ENCODE measurements at regions not wholly inside any gene's neighbourhood (a gene's known extent, or its start where the extent isn't known, plus 50 kb on each side); places are given as distances from the start of the nearest gene placed in this dataset.
"Not testable (repeated sequence)": the region's sequence is repeated elsewhere in the genome, so short reads cannot be mapped to it uniquely, and the experiment has no call there.

GRCh38 chr2:167733747-167734146 lies 513.6 kb downstream of the STK39 start:
- Histone ChIP-seq H3K36me3 (ENCODE audit: control insufficient read depth in 3 of 3, insufficient read depth in 3 of 3, low read length in 3 of 3) (no peaks in the 10 kb centered on the region), H3K27ac (ENCODE audit: low read depth, low read length) (peak overlapping the region; percentile 67)

DNA sequence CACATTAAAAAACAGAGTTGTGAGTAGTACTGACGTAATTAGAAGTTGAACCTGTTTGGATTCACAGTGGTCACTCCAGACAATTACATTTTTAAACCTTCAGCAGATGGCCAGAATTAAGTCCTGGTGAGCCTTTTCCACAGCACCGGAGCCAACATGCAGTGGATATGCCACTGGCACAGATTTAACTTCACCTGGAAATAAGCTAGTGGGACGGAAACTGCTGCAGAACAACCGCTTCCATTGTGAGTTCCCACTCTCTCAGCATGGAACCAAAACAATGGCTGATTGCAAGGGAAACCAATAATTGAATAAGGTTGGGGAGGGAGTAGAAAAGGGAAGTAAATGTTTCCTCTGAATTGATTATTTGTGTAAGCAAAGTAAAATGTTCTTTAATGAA lies 515.1 kb downstream of the STK39 start:
- Histone ChIP-seq H3K4me3 (ENCODE audit: low read length in 3 of 3) (no peak overlapping the region), H3K4me1 (ENCODE audit: control insufficient read depth in 3 of 3, insufficient read depth in 3 of 3, low read length in 3 of 3) (peaks cover 0 to 16% (median 15%) of the 10 kb centered on the region in 3 donors), H3K9ac (ENCODE audit: low read depth in 1 of 3, low read length in 3 of 3) (no peak overlapping the region), H3K36me3 (ENCODE audit: control insufficient read depth in 3 of 3, insufficient read depth in 3 of 3, low read length in 3 of 3) (no peaks in the 10 kb centered on the region), H3K27me3 (ENCODE audit: control insufficient read depth in 3 of 3, insufficient read depth in 3 of 3, low read length in 3 of 3) (no peaks in the 10 kb centered on the region), H3K9me3 (ENCODE audit: control insufficient read depth in 3 of 3, low read length in 3 of 3) (no peaks in the 10 kb centered on the region), H3K27ac (ENCODE audit: low read depth, low read length) (no peak overlapping the region)

More at GRCh38 chr2:167733747-167734146, 513.6 kb downstream of the STK39 start:
- Histone ChIP-seq H3K9ac (ENCODE audit: low read depth in 1 of 3, low read length in 3 of 3) (no peak overlapping the region), H3K27me3 (ENCODE audit: control insufficient read depth in 3 of 3, insufficient read depth in 3 of 3, low read length in 3 of 3) (no peaks in the 10 kb centered on the region), H3K4me3 (ENCODE audit: low read length in 3 of 3) (no peak overlapping the region), H3K4me1 (ENCODE audit: control insufficient read depth in 3 of 3, insufficient read depth in 3 of 3, low read length in 3 of 3) (peaks cover 0 to 16% (median 15%) of the 10 kb centered on the region in 3 donors), H3K9me3 (ENCODE audit: control insufficient read depth in 3 of 3, low read length in 3 of 3) (no peaks in the 10 kb centered on the region)

DNA sequence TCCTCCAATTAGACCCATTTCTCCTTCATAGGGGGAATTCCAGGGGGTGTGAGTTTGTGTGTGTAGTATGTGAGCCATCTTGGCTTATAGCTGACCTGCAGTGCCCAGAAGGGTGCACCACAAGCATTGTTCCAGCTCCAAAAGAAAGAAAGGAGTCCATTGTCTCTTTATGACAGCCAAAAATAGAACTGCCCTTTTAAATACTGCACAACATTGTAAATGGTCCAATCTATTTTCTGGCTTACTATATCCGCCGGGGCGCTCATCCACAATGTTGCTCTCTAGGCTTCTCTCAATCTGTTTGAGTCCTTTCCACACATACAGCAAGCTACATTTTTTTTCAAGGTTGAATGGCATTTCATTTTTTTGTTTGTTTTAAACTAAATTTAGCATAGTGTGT lies 517.5 kb downstream of the STK39 start:
- Histone ChIP-seq H3K36me3 (ENCODE audit: control insufficient read depth in 3 of 3, insufficient read depth in 3 of 3, low read length in 3 of 3) (no peaks in the 10 kb centered on the region), H3K27ac (ENCODE audit: low read depth, low read length) (no peak overlapping the region)

GRCh38 chr2:167726788-167727187 lies 520.6 kb downstream of the STK39 start:
- Histone ChIP-seq H3K27ac (ENCODE audit: low read depth, low read length) (no peak overlapping the region), H3K4me1 (ENCODE audit: control insufficient read depth in 3 of 3, insufficient read depth in 3 of 3, low read length in 3 of 3) (peaks cover 0 to 8% (median 4%) of the 10 kb centered on the region in 3 donors), H3K4me3 (ENCODE audit: low read length in 3 of 3) (no peak overlapping the region), H3K9me3 (ENCODE audit: control insufficient read depth in 3 of 3, low read length in 3 of 3) (no peaks in the 10 kb centered on the region), H3K9ac (ENCODE audit: low read depth in 1 of 3, low read length in 3 of 3) (no peak overlapping the region), H3K36me3 (ENCODE audit: control insufficient read depth in 3 of 3, insufficient read depth in 3 of 3, low read length in 3 of 3) (no peaks in the 10 kb centered on the region), H3K27me3 (ENCODE audit: control insufficient read depth in 3 of 3, insufficient read depth in 3 of 3, low read length in 3 of 3) (no peaks in the 10 kb centered on the region)

More for the DNA sequence above, 517.5 kb downstream of the STK39 start:
- Histone ChIP-seq H3K4me1 (ENCODE audit: control insufficient read depth in 3 of 3, insufficient read depth in 3 of 3, low read length in 3 of 3) (peaks cover 0 to 16% (median 15%) of the 10 kb centered on the region in 3 donors), H3K4me3 (ENCODE audit: low read length in 3 of 3) (no peak overlapping the region), H3K27me3 (ENCODE audit: control insufficient read depth in 3 of 3, insufficient read depth in 3 of 3, low read length in 3 of 3) (no peaks in the 10 kb centered on the region), H3K9ac (ENCODE audit: low read depth in 1 of 3, low read length in 3 of 3) (no peak overlapping the region), H3K9me3 (ENCODE audit: control insufficient read depth in 3 of 3, low read length in 3 of 3) (no peaks in the 10 kb centered on the region)

DNA sequence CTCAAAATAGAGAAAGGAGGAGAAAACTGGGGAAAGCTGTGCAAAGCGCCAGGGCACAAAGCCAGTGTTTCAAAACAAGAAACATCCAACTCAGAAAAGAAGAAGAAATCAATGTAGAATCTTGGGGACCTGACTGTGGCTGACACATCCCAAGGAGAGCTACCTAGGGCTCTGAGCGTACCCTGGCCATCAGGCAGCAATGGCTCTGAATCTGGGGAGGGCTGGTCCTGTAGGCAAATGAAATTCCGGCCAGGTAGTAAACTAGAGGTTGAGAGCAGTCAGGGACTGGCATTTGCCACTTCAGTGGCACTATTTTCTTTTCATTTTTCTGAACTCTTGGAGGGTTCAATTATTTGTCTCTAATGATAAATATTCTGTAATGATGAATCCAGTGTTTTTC lies 525.8 kb downstream of the STK39 start:
- no peaks in the 10 kb centered on the region for H3K36me3 ChIP-seq (ENCODE audit: control insufficient read depth in 3 of 3, insufficient read depth in 3 of 3, low read length in 3 of 3)
- H3K4me3 ChIP-seq (ENCODE audit: low read length in 3 of 3), result no peak overlapping the region

GRCh38 chr2:167719410-167719809 lies 528.0 kb downstream of the STK39 start:
- no peaks in the 10 kb centered on the region for H3K27me3 ChIP-seq (ENCODE audit: control insufficient read depth in 3 of 3, insufficient read depth in 3 of 3, low read length in 3 of 3)
- H3K9me3 ChIP-seq (ENCODE audit: control insufficient read depth in 3 of 3, low read length in 3 of 3), result no peaks in the 10 kb centered on the region
- H3K4me3 ChIP-seq (ENCODE audit: low read length in 3 of 3), result no peak overlapping the region
- H3K36me3 ChIP-seq (ENCODE audit: control insufficient read depth in 3 of 3, insufficient read depth in 3 of 3, low read length in 3 of 3), result no peaks in the 10 kb centered on the region
- H3K9ac ChIP-seq (ENCODE audit: low read depth in 1 of 3, low read length in 3 of 3), result no peak overlapping the region
- no peaks in the 10 kb centered on the region for H3K4me1 ChIP-seq (ENCODE audit: control insufficient read depth in 3 of 3, insufficient read depth in 3 of 3, low read length in 3 of 3)
- no peak overlapping the region for H3K27ac ChIP-seq (ENCODE audit: low read depth, low read length)

More for the DNA sequence above, 525.8 kb downstream of the STK39 start:
- H3K9ac ChIP-seq (ENCODE audit: low read depth in 1 of 3, low read length in 3 of 3), result no peak overlapping the region
- H3K27me3 ChIP-seq (ENCODE audit: control insufficient read depth in 3 of 3, insufficient read depth in 3 of 3, low read length in 3 of 3), result no peaks in the 10 kb centered on the region
- no peaks in the 10 kb centered on the region for H3K4me1 ChIP-seq (ENCODE audit: control insufficient read depth in 3 of 3, insufficient read depth in 3 of 3, low read length in 3 of 3)
- no peak overlapping the region for H3K27ac ChIP-seq (ENCODE audit: low read depth, low read length)
- H3K9me3 ChIP-seq (ENCODE audit: control insufficient read depth in 3 of 3, low read length in 3 of 3), result no peaks in the 10 kb centered on the region

GRCh38 chr2:167718560-167718959 lies 528.8 kb downstream of the STK39 start:
- Histone ChIP-seq H3K27me3 (ENCODE audit: control insufficient read depth in 3 of 3, insufficient read depth in 3 of 3, low read length in 3 of 3) (no peaks in the 10 kb centered on the region), H3K9ac (ENCODE audit: low read depth in 1 of 3, low read length in 3 of 3) (no peak overlapping the region), H3K36me3 (ENCODE audit: control insufficient read depth in 3 of 3, insufficient read depth in 3 of 3, low read length in 3 of 3) (no peaks in the 10 kb centered on the region)

GRCh38 chr2:167715932-167716331 lies 531.5 kb downstream of the STK39 start:
- Histone ChIP-seq H3K27me3 (ENCODE audit: control insufficient read depth in 3 of 3, insufficient read depth in 3 of 3, low read length in 3 of 3) (no peaks in the 10 kb centered on the region), H3K9ac (ENCODE audit: low read depth in 1 of 3, low read length in 3 of 3) (no peak overlapping the region), H3K4me1 (ENCODE audit: control insufficient read depth in 3 of 3, insufficient read depth in 3 of 3, low read length in 3 of 3) (no peaks in the 10 kb centered on the region), H3K9me3 (ENCODE audit: control insufficient read depth in 3 of 3, low read length in 3 of 3) (no peaks in the 10 kb centered on the region), H3K27ac (ENCODE audit: low read depth, low read length) (no peak overlapping the region), H3K4me3 (ENCODE audit: low read length in 3 of 3) (no peak overlapping the region), H3K36me3 (ENCODE audit: control insufficient read depth in 3 of 3, insufficient read depth in 3 of 3, low read length in 3 of 3) (no peaks in the 10 kb centered on the region)

More at GRCh38 chr2:167718560-167718959, 528.8 kb downstream of the STK39 start:
- no peaks in the 10 kb centered on the region for H3K9me3 ChIP-seq (ENCODE audit: control insufficient read depth in 3 of 3, low read length in 3 of 3)
- no peak overlapping the region for H3K27ac ChIP-seq (ENCODE audit: low read depth, low read length)
- H3K4me1 ChIP-seq (ENCODE audit: control insufficient read depth in 3 of 3, insufficient read depth in 3 of 3, low read length in 3 of 3), result no peaks in the 10 kb centered on the region
- H3K4me3 ChIP-seq (ENCODE audit: low read length in 3 of 3), result no peak overlapping the region

- not testable (repeated sequence) for H3K4me3 ChIP-seq (ENCODE audit: low read length in 3 of 3); H3K27ac ChIP-seq (ENCODE audit: low read depth, low read length); H3K36me3 ChIP-seq (ENCODE audit: control insufficient read depth in 3 of 3, insufficient read depth in 3 of 3, low read length in 3 of 3); H3K9me3 ChIP-seq (ENCODE audit: control insufficient read depth in 3 of 3, low read length in 3 of 3); H3K4me1 ChIP-seq (ENCODE audit: control insufficient read depth in 3 of 3, insufficient read depth in 3 of 3, low read length in 3 of 3); H3K27me3 ChIP-seq (ENCODE audit: control insufficient read depth in 3 of 3, insufficient read depth in 3 of 3, low read length in 3 of 3); H3K9ac ChIP-seq (ENCODE audit: low read depth in 1 of 3, low read length in 3 of 3)
Measured at GRCh38 chr2:167715498-167715897, 531.9 kb downstream of the STK39 start.

GRCh38 chr2:167712275-167712674 lies 535.1 kb downstream of the STK39 start:
- Histone ChIP-seq H3K27ac (ENCODE audit: low read depth, low read length) (no peak overlapping the region), H3K9ac (ENCODE audit: low read depth in 1 of 3, low read length in 3 of 3) (no peak overlapping the region), H3K36me3 (ENCODE audit: control insufficient read depth in 3 of 3, insufficient read depth in 3 of 3, low read length in 3 of 3) (no peaks in the 10 kb centered on the region), H3K4me1 (ENCODE audit: control insufficient read depth in 3 of 3, insufficient read depth in 3 of 3, low read length in 3 of 3) (no peaks in the 10 kb centered on the region), H3K9me3 (ENCODE audit: control insufficient read depth in 3 of 3, low read length in 3 of 3) (no peaks in the 10 kb centered on the region), H3K4me3 (ENCODE audit: low read length in 3 of 3) (no peak overlapping the region), H3K27me3 (ENCODE audit: control insufficient read depth in 3 of 3, insufficient read depth in 3 of 3, low read length in 3 of 3) (no peaks in the 10 kb centered on the region)

GRCh38 chr2:167708998-167709397 lies 538.4 kb downstream of the STK39 start:
- H3K27ac ChIP-seq (ENCODE audit: low read depth, low read length), result no peak overlapping the region
- no peak overlapping the region for H3K4me3 ChIP-seq (ENCODE audit: low read length in 3 of 3)
- no peaks in the 10 kb centered on the region for H3K9me3 ChIP-seq (ENCODE audit: control insufficient read depth in 3 of 3, low read length in 3 of 3)
- no peak overlapping the region for H3K9ac ChIP-seq (ENCODE audit: low read depth in 1 of 3, low read length in 3 of 3)
- H3K27me3 ChIP-seq (ENCODE audit: control insufficient read depth in 3 of 3, insufficient read depth in 3 of 3, low read length in 3 of 3), result no peaks in the 10 kb centered on the region
- no peaks in the 10 kb centered on the region for H3K4me1 ChIP-seq (ENCODE audit: control insufficient read depth in 3 of 3, insufficient read depth in 3 of 3, low read length in 3 of 3)
- H3K36me3 ChIP-seq (ENCODE audit: control insufficient read depth in 3 of 3, insufficient read depth in 3 of 3, low read length in 3 of 3), result no peaks in the 10 kb centered on the region
